Activated B cell treated with CpG ODN at 0.5 μM for 24 hours (primary cell): ENCODE measurements at regions not wholly inside any gene's neighbourhood (a gene's known extent, or its start where the extent isn't known, plus 50 kb on each side); places are given as distances from the start of the nearest gene placed in this dataset.

Experiments
- ATAC-seq: fragments of 200-7000 bp; cut with Tn5 transposase; one replicate; pipeline ENCODE4 v1.10.0; 2021; ENCODE audit warnings: low read depth, mild to moderate bottlenecking, moderate library complexity
- CTCF ChIA-PET: fragments of 350-600 bp; sonication (Branson Sonifier 250); formaldehyde crosslinking; loops from one replicate; lab custom pipeline; 2021; ENCODE audit warnings: antibody characterized with exemption; lab: Charles Lee
- POLR2A ChIA-PET: fragments of 350-600 bp; sonication (Branson Sonifier 250); formaldehyde crosslinking; loops from one replicate; lab custom pipeline; 2021; ENCODE audit warnings: antibody characterized with exemption; lab: Charles Lee
- DNase-seq: peaks from one replicate; pipeline ENCODE4 v3.0.0; 2022
- H3K27ac Mint-ChIP-seq: one replicate; pipeline ENCODE4 v1.8.0; 2020; ENCODE audit warnings: mixed read lengths
- H3K27me3 Mint-ChIP-seq: one replicate; pipeline ENCODE4 v1.8.0; 2021; ENCODE audit warnings: mixed read lengths
- H3K36me3 Mint-ChIP-seq: one replicate; pipeline ENCODE4 v1.8.0; 2021; ENCODE audit warnings: low read depth, mixed read lengths
- H3K4me1 Mint-ChIP-seq: one replicate; pipeline ENCODE4 v1.8.0; 2021; ENCODE audit warnings: mixed read lengths
- H3K4me3 Mint-ChIP-seq: one replicate; pipeline ENCODE4 v1.8.0; 2020; ENCODE audit warnings: mild to moderate bottlenecking, mixed read lengths
- H3K9me3 Mint-ChIP-seq: one replicate; pipeline ENCODE4 v1.8.0; 2020; ENCODE audit warnings: mixed read lengths
- CTCF ChIP-seq: fragments of 200-600 bp; IDR thresholded peaks from one replicate; pipeline ENCODE4 v1.8.0; 2022; ENCODE audit warnings: antibody characterized with exemption, mild to moderate bottlenecking
- intact Hi-C: fragments of 100-400 bp; cut with micrococcal nuclease; formaldehyde crosslinking; loops from one replicate; pipeline ENCODE4 v1.15.1; 2024

GRCh38 chr2:81196933-81197628, 892.5 kb upstream of the LRRTM1 start:
- Mint-ChIP-seq H3K9me3 (no peaks in the 10 kb centered on the region), H3K27ac (no peak overlapping the region), H3K36me3 (no peaks in the 10 kb centered on the region), H3K4me3 (no peak overlapping the region), H3K27me3 (no peaks in the 10 kb centered on the region), H3K4me1 (no peaks in the 10 kb centered on the region)
- ATAC-seq (no peak), DNase-seq (no peak)
- TF ChIP-seq CTCF: no peak
- ChIA-PET POLR2A (no interaction called here), CTCF (no interaction called here)
- intact Hi-C loops: no loop called here

GRCh38 chr2:81196383-81196851, 891.9 kb upstream of the LRRTM1 start:
- Mint-ChIP-seq H3K27ac (no peak overlapping the region), H3K27me3 (no peaks in the 10 kb centered on the region), H3K4me3 (no peak overlapping the region), H3K9me3 (no peaks in the 10 kb centered on the region), H3K36me3 (no peaks in the 10 kb centered on the region), H3K4me1 (no peaks in the 10 kb centered on the region)
- intact Hi-C loops: no loop called here
- DNase-seq (no peak), ATAC-seq (no peak)
- no peak for TF ChIP-seq CTCF
- ChIA-PET CTCF (no interaction called here), POLR2A (no interaction called here)

- no peak for ATAC-seq
- ChIA-PET CTCF (no interaction called here), POLR2A (no interaction called here)
- DNase-seq: no peak
- Mint-ChIP-seq H3K4me3 (no peak overlapping the region), H3K9me3 (no peaks in the 10 kb centered on the region), H3K36me3 (no peaks in the 10 kb centered on the region), H3K27me3 (no peaks in the 10 kb centered on the region), H3K27ac (no peak overlapping the region), H3K4me1 (no peaks in the 10 kb centered on the region)
- no peak for TF ChIP-seq CTCF
- intact Hi-C loops: no loop called here
Observed at GRCh38 chr2:81195774-81196382, 891.3 kb upstream of the LRRTM1 start.

GRCh38 chr2:81195017-81195773, 890.6 kb upstream of the LRRTM1 start:
- Mint-ChIP-seq H3K4me1 (no peaks in the 10 kb centered on the region), H3K27me3 (no peaks in the 10 kb centered on the region), H3K27ac (no peak overlapping the region), H3K36me3 (no peaks in the 10 kb centered on the region), H3K4me3 (no peak overlapping the region), H3K9me3 (peaks cover 2% of the 10 kb centered on the region)
- no peak for ATAC-seq
- CTCF ChIA-PET: no interaction called here
- no peak for DNase-seq
- intact Hi-C loops: no loop called here
- TF ChIP-seq CTCF: no peak
- POLR2A ChIA-PET: no interaction called here

- intact Hi-C loops: no loop called here
- CTCF ChIA-PET: no interaction called here
- H3K36me3 Mint-ChIP-seq: no peaks in the 10 kb centered on the region
Observed at GRCh38 chr2:81194581-81194980, 890.0 kb upstream of the LRRTM1 start.

More at GRCh38 chr2:81194581-81194980, 890.0 kb upstream of the LRRTM1 start:
- Mint-ChIP-seq H3K4me1 (no peaks in the 10 kb centered on the region), H3K4me3 (no peak overlapping the region), H3K9me3 (peaks cover 2% of the 10 kb centered on the region), H3K27me3 (no peaks in the 10 kb centered on the region), H3K27ac (no peak overlapping the region)
- POLR2A ChIA-PET: no interaction called here
- no peak for TF ChIP-seq CTCF
- ATAC-seq (no peak), DNase-seq (no peak)
